HCEC 1CT (cell line): ENCODE measurements at regions not wholly inside any gene's neighbourhood (a gene's known extent, or its start where the extent isn't known, plus 50 kb on each side); places are given as distances from the start of the nearest gene placed in this dataset.

Source experiments
- DNase-seq: peaks from one replicate; pipeline ENCODE4 v3.0.0-alpha.2; 2017

GRCh38 chr2:59957504-59957903 lies 596.0 kb downstream of the BCL11A start:
- DNase-seq: no peak

- DNase-seq: no peak
These were observed 596.5 kb downstream of the BCL11A start for GRCh38 chr2:59956981-59957380.

- DNase-seq: no peak
These were observed 605.4 kb downstream of the BCL11A start for GRCh38 chr2:59947917-59948541.

- DNase-seq: no peak
These were observed 606.2 kb downstream of the BCL11A start for GRCh38 chr2:59947209-59947608.

GRCh38 chr2:59939236-59939635 lies 614.2 kb downstream of the BCL11A start:
- DNase-seq: no peak

GRCh38 chr2:59938181-59938580 lies 615.3 kb downstream of the BCL11A start:
- DNase-seq: no peak

- no peak for DNase-seq
These were observed 617.4 kb downstream of the BCL11A start for GRCh38 chr2:59936048-59936447.

GRCh38 chr2:59935005-59935404 lies 618.4 kb downstream of the BCL11A start:
- no peak for DNase-seq

- DNase-seq: no peak
These were observed 619.5 kb downstream of the BCL11A start for GRCh38 chr2:59933948-59934347.

- DNase-seq: no peak
These were observed 621.1 kb downstream of the BCL11A start for GRCh38 chr2:59932341-59932740.

- no peak for DNase-seq
These were observed 623.0 kb downstream of the BCL11A start for GRCh38 chr2:59930430-59930829.

GRCh38 chr2:59926731-59927130 lies 626.7 kb downstream of the BCL11A start:
- no peak for DNase-seq

- DNase-seq: no peak
These were observed 628.1 kb downstream of the BCL11A start for GRCh38 chr2:59925321-59925720.

- DNase-seq: no peak
These were observed 629.1 kb downstream of the BCL11A start for GRCh38 chr2:59924346-59924745.

- no peak for DNase-seq
These were observed 631.0 kb downstream of the BCL11A start for GRCh38 chr2:59922450-59922849.

- DNase-seq: no peak
These were observed 631.7 kb downstream of the BCL11A start for GRCh38 chr2:59921743-59922142.

GRCh38 chr2:59920961-59921360 lies 632.5 kb downstream of the BCL11A start:
- DNase-seq: no peak

- no peak for DNase-seq
These were observed 633.1 kb downstream of the BCL11A start for GRCh38 chr2:59920307-59920706.

GRCh38 chr2:59919579-59919978 lies 633.9 kb downstream of the BCL11A start:
- DNase-seq: no peak

GRCh38 chr2:59912042-59912441 lies 641.4 kb downstream of the BCL11A start:
- DNase-seq: no peak

GRCh38 chr2:59910166-59910565 lies 643.3 kb downstream of the BCL11A start:
- no peak for DNase-seq

- no peak for DNase-seq
These were observed 644.3 kb downstream of the BCL11A start for GRCh38 chr2:59909147-59909546.

GRCh38 chr2:59905731-59906130 lies 647.7 kb downstream of the BCL11A start:
- DNase-seq: no peak

GRCh38 chr2:59903994-59904544 lies 649.4 kb downstream of the BCL11A start:
- no peak for DNase-seq
